Type B pancreatic cell (in vitro differentiated cells): ENCODE measurements at regions not wholly inside any gene's neighbourhood (a gene's known extent, or its start where the extent isn't known, plus 50 kb on each side); places are given as distances from the start of the nearest gene placed in this dataset.

Experiments used
- DNase-seq: peaks from one replicate; pipeline ENCODE4 v3.0.0; 2021; ENCODE audit warnings: mixed read lengths; ENCODE audit not compliant: unreplicated experiment; ENCODE audit errors: extremely low spot score
- H3K27ac Mint-ChIP-seq: 2 replicates; pipeline ENCODE4 v1.8.0; 2021; ENCODE audit warnings: mild to moderate bottlenecking, mixed read lengths
- H3K27me3 Mint-ChIP-seq: 2 replicates; pipeline ENCODE4 v1.8.0; 2021; ENCODE audit warnings: mixed read lengths
- H3K36me3 Mint-ChIP-seq: 2 replicates; pipeline ENCODE4 v1.8.0; 2021; ENCODE audit warnings: mixed read lengths
- H3K4me1 Mint-ChIP-seq: one replicate; pipeline ENCODE4 v1.8.0; 2021; ENCODE audit warnings: mixed read lengths; ENCODE audit not compliant: unreplicated experiment
- H3K4me3 Mint-ChIP-seq: 2 replicates; pipeline ENCODE4 v1.8.0; 2021; ENCODE audit warnings: mild to moderate bottlenecking, mixed read lengths
- H3K9me3 Mint-ChIP-seq: 2 replicates; pipeline ENCODE4 v1.8.0; 2021; ENCODE audit warnings: mixed read lengths
- CTCF ChIP-seq: fragments of 200-600 bp; sonication (generic); conservative IDR thresholded peaks from 2 replicates; pipeline ENCODE4 v1.5.0; 2021; ENCODE audit warnings: antibody characterized with exemption, mild to moderate bottlenecking

GRCh38 chrX:54695816-54696487 lies 102.1 kb downstream of the ITIH6 start:
- Mint-ChIP-seq H3K4me3 (no peak overlapping the region), H3K27ac (no peak overlapping the region), H3K27me3 (no peaks in the 10 kb centered on the region), H3K4me1 (no peaks in the 10 kb centered on the region), H3K9me3 (no peaks in the 10 kb centered on the region), H3K36me3 (no peaks in the 10 kb centered on the region)
- no peak for DNase-seq
- TF ChIP-seq CTCF: no peak
